Natural killer cell treated with Interleukin-12 subunit alpha and Interleukin-12 subunit beta and Interleukin-15 and Interleukin-18, amount 100 ng/mL, for 72 hours (primary cell): ENCODE measurements at regions not wholly inside any gene's neighbourhood (a gene's known extent, or its start where the extent isn't known, plus 50 kb on each side); places are given as distances from the start of the nearest gene placed in this dataset.

ENCODE experiments used
- ATAC-seq, 2 donors: fragments of 150-1000 bp; cut with Tn5 transposase in 1 of 2; sonication (Bioruptor Pico), chemical (Tn5 transposase) in 1 of 2; 2 replicates each; pipeline ENCODE4 v1.10.0; 2021
- DNase-seq: peaks from one replicate; pipeline ENCODE4 v3.0.0; 2022; ENCODE audit warnings: low spot score
- H3K27ac Mint-ChIP-seq, 2 donors: 1 replicate in 1 of 2; 2 replicates in 1 of 2; pipeline ENCODE4 v1.8.0; 2022; ENCODE audit warnings: mixed read lengths in 2 of 2, mild to moderate bottlenecking in 1 of 2, moderate library complexity in 1 of 2
- H3K27me3 Mint-ChIP-seq, 2 donors: 1 replicate in 1 of 2; 2 replicates in 1 of 2; pipeline ENCODE4 v1.8.0; 2022; ENCODE audit warnings: mixed read lengths in 2 of 2
- H3K36me3 Mint-ChIP-seq: one replicate; pipeline ENCODE4 v1.8.0; 2022; ENCODE audit warnings: mixed read lengths
- H3K4me1 Mint-ChIP-seq, 2 donors: 1 replicate in 1 of 2; 2 replicates in 1 of 2; pipeline ENCODE4 v1.8.0; 2022; ENCODE audit warnings: low read depth in 2 of 2, mixed read lengths in 2 of 2, mild to moderate bottlenecking in 1 of 2
- H3K4me3 Mint-ChIP-seq: one replicate; pipeline ENCODE4 v1.8.0; 2022; ENCODE audit warnings: mixed read lengths
- H3K9me3 Mint-ChIP-seq: 2 replicates; pipeline ENCODE4 v1.8.0; 2022; ENCODE audit warnings: mixed read lengths

- H3K4me3 Mint-ChIP-seq = no peak overlapping the region
- DNase-seq (no peak), ATAC-seq (no peak)
- H3K36me3 Mint-ChIP-seq = peaks cover 3% of the 10 kb centered on the region
- H3K9me3 Mint-ChIP-seq = no peaks in the 10 kb centered on the region
- H3K4me1 Mint-ChIP-seq = no peaks in the 10 kb centered on the region
- H3K27me3 Mint-ChIP-seq = peaks cover 6 to 7% of the 10 kb centered on the region in 2 donors
- H3K27ac Mint-ChIP-seq = no peak overlapping the region
Measured at GRCh38 chr5:67339219-67339767, 142.7 kb upstream of the CD180 start.

DNA sequence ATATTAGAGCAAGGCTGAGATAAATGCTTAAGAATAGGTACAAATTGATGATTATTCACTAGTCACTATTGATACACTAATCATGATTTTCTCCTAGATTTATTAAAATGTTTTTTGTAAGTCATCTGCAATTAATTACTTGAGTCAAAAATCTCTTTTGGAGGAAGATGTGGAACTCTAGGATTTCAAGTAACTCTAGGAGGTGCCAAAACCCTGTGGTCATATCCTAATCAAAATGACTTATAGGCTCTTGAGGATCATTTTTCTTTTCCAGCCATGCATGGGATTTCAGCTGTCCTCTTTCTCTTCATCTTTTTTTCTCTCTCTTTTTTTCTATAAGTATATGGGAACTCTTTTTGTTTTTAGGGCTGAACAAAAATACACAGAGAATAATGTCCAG, 141.8 kb upstream of the CD180 start:
- Mint-ChIP-seq H3K36me3 (peaks cover under 1% of the 10 kb centered on the region), H3K4me3 (no peak overlapping the region), H3K9me3 (no peaks in the 10 kb centered on the region), H3K27me3 (peaks cover 6 to 7% of the 10 kb centered on the region in 2 donors), H3K4me1 (no peaks in the 10 kb centered on the region), H3K27ac (no peak overlapping the region)
- ATAC-seq (no peak), DNase-seq (no peak)

DNA sequence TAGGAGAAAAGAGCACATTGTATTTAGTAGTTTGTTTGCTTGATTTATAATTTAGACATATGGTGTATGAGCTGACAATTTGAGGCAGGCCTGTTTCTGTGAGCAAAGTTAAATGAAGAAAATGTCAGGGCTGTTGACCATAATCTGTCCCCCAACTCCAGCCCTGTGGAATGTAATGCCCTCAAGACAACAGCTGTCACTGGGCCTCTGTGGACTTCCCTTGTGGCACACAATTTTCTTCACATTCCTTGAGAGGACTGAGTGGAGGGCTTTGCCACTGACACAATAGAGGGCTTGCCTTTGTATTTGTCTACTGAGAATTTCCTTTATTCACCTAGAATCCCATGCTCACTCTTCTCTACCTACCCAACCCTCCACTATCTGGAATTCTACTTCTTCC, 141.2 kb upstream of the CD180 start:
- Mint-ChIP-seq H3K4me1 (no peaks in the 10 kb centered on the region), H3K27me3 (peaks cover 6 to 7% of the 10 kb centered on the region in 2 donors), H3K9me3 (no peaks in the 10 kb centered on the region), H3K4me3 (no peak overlapping the region), H3K27ac (no peak overlapping the region), H3K36me3 (peaks cover 4% of the 10 kb centered on the region)
- DNase-seq (no peak), ATAC-seq (no peak)

DNA sequence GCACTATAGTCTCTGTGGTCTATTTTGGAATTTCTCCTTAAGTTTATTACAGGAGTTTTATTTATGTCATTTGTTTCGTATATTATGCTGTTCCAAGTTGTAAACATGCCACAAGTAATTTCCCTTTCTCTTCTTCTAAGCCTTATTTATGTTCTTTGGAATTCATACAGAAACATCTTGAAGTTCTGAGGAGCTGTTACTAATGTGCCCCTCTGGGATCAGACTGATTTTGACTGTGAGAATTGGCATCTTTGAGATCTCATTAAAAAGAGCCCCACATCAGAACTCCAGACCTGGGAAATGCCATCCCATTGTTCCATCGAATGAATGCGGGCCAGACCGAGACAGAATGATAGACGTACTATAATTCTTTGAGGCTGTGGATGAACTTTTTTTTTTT, 138.8 kb upstream of the CD180 start:
- no peak for DNase-seq

DNA sequence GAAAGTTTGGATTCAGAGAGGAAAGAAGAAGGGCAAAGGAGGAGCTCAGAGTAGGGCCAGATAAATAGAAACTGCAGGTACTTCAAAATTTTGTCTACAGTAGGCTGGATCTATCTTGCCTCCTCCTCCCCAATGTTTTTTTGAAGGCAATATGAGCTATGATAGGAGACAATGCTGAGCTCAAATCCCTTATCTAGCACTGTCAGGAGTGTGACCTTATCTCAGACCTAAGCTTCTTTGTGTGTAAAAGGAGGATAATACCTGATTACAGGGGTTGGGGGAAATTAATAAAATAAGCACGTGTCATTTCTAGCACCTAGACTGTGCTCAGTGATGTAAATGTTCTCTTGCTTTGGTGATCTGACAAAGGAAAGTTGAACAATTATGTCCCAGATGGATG, 137.8 kb upstream of the CD180 start:
- peaks cover 6% of the 10 kb centered on the region for H3K9me3 Mint-ChIP-seq
- no peak for DNase-seq
- no peak for ATAC-seq
- H3K4me1 Mint-ChIP-seq = no peaks in the 10 kb centered on the region
- H3K36me3 Mint-ChIP-seq = peaks cover 4% of the 10 kb centered on the region
- no peak overlapping the region for H3K27ac Mint-ChIP-seq
- H3K27me3 Mint-ChIP-seq = peaks cover 0 to 3% of the 10 kb centered on the region in 2 donors
- no peak overlapping the region for H3K4me3 Mint-ChIP-seq

More for the DNA sequence above, 138.8 kb upstream of the CD180 start:
- ATAC-seq = no peak
- Mint-ChIP-seq H3K27me3 (peaks cover 0 to 7% of the 10 kb centered on the region in 2 donors), H3K4me1 (no peaks in the 10 kb centered on the region), H3K4me3 (no peak overlapping the region), H3K36me3 (peaks cover 4% of the 10 kb centered on the region), H3K9me3 (peaks cover 6% of the 10 kb centered on the region), H3K27ac (no peak overlapping the region)

- H3K4me1 Mint-ChIP-seq = no peaks in the 10 kb centered on the region
- no peak overlapping the region for H3K4me3 Mint-ChIP-seq
- ATAC-seq (no peak), DNase-seq (no peak)
- H3K27ac Mint-ChIP-seq = no peak overlapping the region
- peaks cover 4% of the 10 kb centered on the region for H3K36me3 Mint-ChIP-seq
- no peaks in the 10 kb centered on the region for H3K27me3 Mint-ChIP-seq
- peaks cover 6% of the 10 kb centered on the region for H3K9me3 Mint-ChIP-seq
Measured at GRCh38 chr5:67333171-67333570, 136.6 kb upstream of the CD180 start.

DNA sequence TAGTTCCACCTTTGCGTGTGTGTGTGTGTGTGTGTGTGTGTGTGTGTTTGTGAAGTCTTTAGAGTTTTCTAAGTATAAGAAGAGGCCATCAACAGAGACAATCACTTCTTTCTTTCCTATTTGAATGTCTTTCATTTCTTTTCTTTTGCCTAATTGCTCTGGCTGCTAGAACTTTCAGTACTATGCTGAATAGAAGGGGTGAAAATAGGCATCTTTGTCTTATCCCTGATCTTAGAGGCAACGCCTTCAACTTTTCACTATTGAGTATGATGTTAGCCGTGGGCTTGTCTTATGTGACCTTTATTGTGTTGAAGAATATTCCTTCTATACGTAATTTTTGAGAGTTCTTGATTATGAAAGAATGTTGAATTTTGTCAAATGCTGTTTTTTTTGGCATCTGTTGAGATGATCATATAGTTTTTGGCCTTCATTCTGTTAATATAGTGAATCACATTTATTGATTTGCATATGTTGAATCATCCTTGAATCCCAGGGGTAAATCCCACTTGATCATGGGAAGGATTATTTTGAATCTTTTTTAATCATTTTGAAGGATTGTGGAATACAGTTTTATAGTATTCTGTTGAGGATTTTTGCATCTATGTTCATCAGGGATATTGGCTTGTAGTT, 134.8 kb upstream of the CD180 start:
- no peak for DNase-seq
- Mint-ChIP-seq H3K27ac (no peak overlapping the region), H3K4me3 (no peak overlapping the region), H3K36me3 (peaks cover 4% of the 10 kb centered on the region), H3K27me3 (no peaks in the 10 kb centered on the region), H3K9me3 (peaks cover 6% of the 10 kb centered on the region), H3K4me1 (no peaks in the 10 kb centered on the region)
- ATAC-seq = no peak

GRCh38 chr5:67319935-67320725, 123.5 kb upstream of the CD180 start:
- H3K27me3 Mint-ChIP-seq = no peaks in the 10 kb centered on the region
- DNase-seq (no peak), ATAC-seq (no peak)
- H3K4me1 Mint-ChIP-seq = no peaks in the 10 kb centered on the region
- H3K36me3 Mint-ChIP-seq = no peaks in the 10 kb centered on the region
- no peaks in the 10 kb centered on the region for H3K9me3 Mint-ChIP-seq
- no peak overlapping the region for H3K4me3 Mint-ChIP-seq
- H3K27ac Mint-ChIP-seq = no peak overlapping the region

DNA sequence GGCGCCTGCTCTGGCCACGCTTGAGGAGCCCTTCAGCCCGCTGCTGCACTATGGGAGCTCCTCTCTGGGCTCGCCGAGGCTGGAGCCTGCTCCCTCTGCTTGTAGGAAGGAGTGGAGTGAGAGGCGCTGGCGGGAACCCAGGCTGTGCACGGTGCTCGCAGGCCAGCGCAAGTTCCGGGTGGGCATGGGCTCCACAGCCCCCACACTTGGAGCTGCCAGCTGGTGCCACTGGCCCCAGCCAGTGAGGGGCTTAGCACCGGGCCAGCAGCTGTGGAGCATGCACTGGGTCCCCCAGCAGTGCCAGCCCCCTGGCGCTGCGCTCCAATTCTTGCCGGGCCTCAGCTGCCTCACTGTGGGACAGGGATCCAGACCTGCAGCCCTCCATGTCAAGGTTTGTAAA, 122.1 kb upstream of the CD180 start:
- no peaks in the 10 kb centered on the region for H3K36me3 Mint-ChIP-seq
- no peak overlapping the region for H3K27ac Mint-ChIP-seq
- H3K27me3 Mint-ChIP-seq = no peaks in the 10 kb centered on the region
- no peak for ATAC-seq
- peaks cover 3% of the 10 kb centered on the region for H3K9me3 Mint-ChIP-seq
- DNase-seq = no peak
- H3K4me3 Mint-ChIP-seq = no peak overlapping the region
- H3K4me1 Mint-ChIP-seq = no peaks in the 10 kb centered on the region

- Mint-ChIP-seq H3K27me3 (no peaks in the 10 kb centered on the region), H3K27ac (no peak overlapping the region), H3K4me3 (no peak overlapping the region), H3K36me3 (no peaks in the 10 kb centered on the region), H3K4me1 (no peaks in the 10 kb centered on the region), H3K9me3 (peaks cover 3% of the 10 kb centered on the region)
- no peak for DNase-seq
- peak in 1 of 2 donors; percentile 32 for ATAC-seq
Measured at GRCh38 chr5:67317603-67318002, 121.0 kb upstream of the CD180 start.

DNA sequence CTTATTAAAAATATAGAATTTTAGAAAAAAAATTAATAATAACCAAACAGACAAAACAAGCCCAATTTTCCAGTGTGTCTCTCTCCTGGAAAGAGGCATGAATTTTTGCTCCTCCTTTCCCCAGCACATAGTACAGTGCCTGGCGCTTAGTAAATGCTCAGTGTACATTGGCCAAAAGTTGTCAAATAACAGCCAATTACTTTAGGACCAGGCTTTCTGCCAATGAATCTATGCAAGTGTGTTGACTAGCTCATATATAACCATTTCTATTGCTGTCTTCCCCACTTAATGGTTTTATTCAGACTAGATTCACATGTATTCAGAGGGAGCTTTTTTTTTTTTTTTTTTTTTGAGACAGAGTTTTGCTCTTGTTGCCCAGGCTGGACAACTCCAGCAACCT, 120.1 kb upstream of the CD180 start:
- peaks cover 0 to 1% of the 10 kb centered on the region in 2 donors for H3K4me1 Mint-ChIP-seq
- no peak overlapping the region for H3K27ac Mint-ChIP-seq
- no peak for DNase-seq
- no peaks in the 10 kb centered on the region for H3K36me3 Mint-ChIP-seq
- ATAC-seq = no peak
- peaks cover 3% of the 10 kb centered on the region for H3K9me3 Mint-ChIP-seq
- no peak overlapping the region for H3K4me3 Mint-ChIP-seq
- H3K27me3 Mint-ChIP-seq = no peaks in the 10 kb centered on the region

DNA sequence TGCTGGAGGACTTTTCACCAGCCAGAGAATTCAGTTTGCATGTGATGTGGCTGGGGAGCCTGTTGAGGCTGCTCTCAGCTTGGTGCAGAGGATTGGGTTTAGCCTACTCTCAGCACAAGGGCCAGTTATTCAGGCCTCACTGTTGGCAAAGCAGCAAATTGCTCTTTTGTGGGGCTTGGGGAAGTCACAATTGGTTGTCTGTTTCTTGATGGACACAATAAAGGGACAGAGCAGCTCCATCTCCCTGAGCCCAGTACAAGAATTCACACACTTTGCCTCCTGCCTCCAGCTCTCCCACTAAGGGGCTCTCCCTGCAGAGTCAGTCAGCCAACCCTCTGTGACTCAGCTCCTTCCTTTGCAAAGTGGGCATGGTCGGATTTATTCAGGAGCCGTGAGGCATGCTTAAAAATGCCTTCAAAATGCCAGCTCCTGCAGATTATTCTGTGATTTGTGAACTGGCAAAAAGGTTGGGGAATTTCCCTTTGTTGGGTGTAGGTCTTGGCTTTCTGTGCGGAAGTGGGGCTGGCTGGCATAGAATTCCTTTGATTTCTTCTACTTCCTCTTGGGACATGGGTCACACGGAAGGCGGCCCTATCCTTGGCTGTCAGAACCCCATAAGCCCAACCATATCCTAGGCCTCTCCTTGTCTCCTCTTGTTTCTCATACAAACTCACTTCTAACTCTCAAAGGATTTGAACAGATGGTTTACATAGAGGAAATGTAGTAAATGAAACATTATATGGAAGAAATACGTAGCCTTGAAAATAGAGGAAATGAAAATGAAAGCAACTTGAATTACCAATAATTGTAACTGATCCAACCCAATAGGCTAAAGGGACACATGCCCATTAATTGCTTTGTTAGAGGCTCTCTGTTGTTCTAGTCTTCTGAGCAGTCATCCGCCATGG, 118.7 kb upstream of the CD180 start:
- no peaks in the 10 kb centered on the region for H3K36me3 Mint-ChIP-seq
- DNase-seq (no peak), ATAC-seq (no peak)
- H3K9me3 Mint-ChIP-seq = peaks cover 3% of the 10 kb centered on the region
- no peak overlapping the region for H3K4me3 Mint-ChIP-seq
- no peaks in the 10 kb centered on the region for H3K27me3 Mint-ChIP-seq
- no peak overlapping the region for H3K27ac Mint-ChIP-seq
- peaks cover 8 to 15% of the 10 kb centered on the region in 2 donors for H3K4me1 Mint-ChIP-seq

DNA sequence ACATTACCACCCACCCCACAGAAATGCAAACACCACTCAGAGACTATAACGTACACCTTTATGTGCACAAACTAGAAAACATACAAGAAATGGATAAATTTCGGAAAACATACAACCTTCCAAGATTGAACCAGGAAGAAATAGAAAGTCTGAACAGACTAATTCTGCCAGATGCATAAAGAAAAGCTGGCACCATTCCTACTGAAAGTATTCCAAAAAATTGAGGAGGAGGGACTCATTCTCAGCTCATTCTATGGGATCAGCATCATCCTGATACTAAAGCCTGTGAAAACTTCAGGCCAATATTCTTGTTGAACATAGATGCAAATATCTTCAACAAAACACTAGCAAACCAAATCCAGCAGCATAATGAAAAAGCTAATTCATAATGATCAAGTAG, 115.1 kb upstream of the CD180 start:
- H3K27me3 Mint-ChIP-seq = no peaks in the 10 kb centered on the region
- no peaks in the 10 kb centered on the region for H3K36me3 Mint-ChIP-seq
- ATAC-seq (no peak), DNase-seq (no peak)
- peaks cover 18 to 42% of the 10 kb centered on the region in 2 donors for H3K4me1 Mint-ChIP-seq
- peak overlapping the region in 1 of 2 donors; percentile 11 for H3K27ac Mint-ChIP-seq
- H3K4me3 Mint-ChIP-seq = no peak overlapping the region
- peaks cover 3% of the 10 kb centered on the region for H3K9me3 Mint-ChIP-seq
